ENCODE measurements at regions not wholly inside any gene's neighbourhood (a gene's known extent, or its start where the extent isn't known, plus 50 kb on each side); places are given as distances from the start of the nearest gene placed in this dataset.
"Not testable (repeated sequence)": the region's sequence is repeated elsewhere in the genome, so short reads cannot be mapped to it uniquely, and the experiment has no call there.

DNA sequence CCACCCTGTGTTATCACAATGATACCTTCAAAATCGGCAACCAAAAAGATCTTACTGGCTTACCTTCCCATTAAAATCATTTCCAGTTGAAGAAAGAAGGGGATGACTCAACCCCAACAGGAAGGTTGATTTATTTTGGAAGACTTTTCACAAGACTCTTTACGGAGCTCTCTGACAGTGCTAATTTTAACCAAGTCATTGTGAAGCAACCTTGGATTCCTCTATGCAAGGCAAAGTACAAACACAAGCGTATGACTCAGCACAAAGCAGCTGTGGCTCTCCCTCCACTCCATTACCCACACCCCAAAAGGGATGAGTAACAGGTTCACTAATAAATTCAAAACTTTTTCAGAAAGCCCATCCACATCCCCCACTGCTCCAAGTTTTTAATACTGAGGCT, 213.8 kb upstream of the FGF13 start:
- DNase-seq = no peak

- no peak for DNase-seq
Observed at GRCh38 chrX:138923805-138924204, 212.3 kb upstream of the FGF13 start.

DNA sequence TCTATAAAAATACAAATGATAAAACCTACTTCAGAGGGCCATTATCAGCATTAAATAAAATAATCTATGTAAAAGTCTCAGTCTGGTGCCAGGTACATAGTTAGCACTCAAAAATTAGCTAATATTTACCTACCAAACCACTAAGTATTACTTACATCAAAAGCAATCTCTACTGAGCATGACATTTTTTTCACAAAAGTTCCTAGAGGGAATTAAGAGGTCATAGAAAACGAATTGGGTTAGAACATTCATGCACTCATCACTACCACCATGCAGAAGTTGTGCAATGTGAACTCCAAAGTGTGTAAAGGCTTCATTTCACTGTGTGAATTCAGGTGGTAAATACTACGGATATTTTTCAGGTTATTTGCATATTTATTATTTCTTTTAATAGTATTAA, 209.5 kb upstream of the FGF13 start:
- no peak for DNase-seq

GRCh38 chrX:138917781-138918180, 206.3 kb upstream of the FGF13 start:
- DNase-seq = no peak

DNA sequence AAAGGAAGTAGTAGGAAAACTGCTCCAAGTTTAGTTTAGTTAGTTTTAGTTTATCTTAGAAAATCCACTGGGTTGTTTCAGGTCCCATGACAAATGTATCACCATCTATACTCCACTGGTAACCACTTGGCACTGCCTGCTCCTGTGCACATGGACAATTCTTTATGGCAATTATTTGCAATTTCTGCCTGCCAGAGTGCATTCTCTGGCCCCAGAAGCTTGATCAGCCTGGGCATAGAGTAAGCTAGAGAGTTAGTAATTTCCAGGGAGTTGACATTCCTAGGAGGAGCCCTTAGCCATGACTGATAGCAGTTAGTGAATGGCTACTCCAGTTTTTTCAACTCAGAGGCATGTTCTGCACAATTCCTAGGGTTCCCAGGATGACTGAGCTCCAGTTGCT, 203.2 kb upstream of the FGF13 start:
- DNase-seq = no peak

- no peak for DNase-seq
Observed at GRCh38 chrX:138908577-138908976, 197.1 kb upstream of the FGF13 start.

DNA sequence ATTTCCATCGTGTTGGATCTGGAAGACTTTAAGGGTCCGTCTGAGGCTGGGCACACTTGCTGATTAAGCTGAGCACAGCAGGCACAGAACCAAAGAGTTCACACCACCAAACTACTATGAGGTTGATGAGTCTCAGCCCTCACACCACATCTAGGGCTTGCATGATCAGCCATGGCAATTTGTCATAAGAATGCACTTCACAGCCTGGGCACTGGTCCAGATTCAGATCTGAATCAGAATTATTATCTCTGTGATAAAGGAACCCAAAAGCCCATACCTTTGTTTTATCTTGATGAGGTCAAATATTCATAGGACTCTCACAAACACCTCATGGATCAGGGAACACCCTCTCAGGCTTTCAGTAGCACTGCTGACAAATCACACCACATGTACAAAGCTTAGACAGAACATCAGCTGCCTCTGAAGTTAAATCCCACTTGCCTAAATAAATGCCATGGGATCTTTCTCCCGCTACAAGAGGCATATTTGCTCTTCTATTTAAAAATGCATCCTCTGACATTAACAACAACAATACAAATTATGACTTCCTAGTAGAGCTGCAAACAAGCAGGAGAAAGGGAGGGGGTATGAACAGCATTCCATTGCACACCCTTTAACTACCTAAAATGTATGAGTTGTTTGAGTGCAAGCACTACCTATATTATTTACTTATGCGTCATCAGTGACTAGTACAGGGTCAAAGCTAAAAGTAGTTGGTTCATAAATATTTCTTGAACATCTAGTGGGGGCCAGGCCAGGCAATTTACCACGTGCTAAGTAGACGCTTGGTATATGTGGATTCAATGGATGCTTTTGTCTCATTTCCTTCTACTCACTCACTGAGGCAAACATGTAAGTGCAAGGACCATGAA, 186.3 kb upstream of the FGF13 start:
- no peak for DNase-seq

DNA sequence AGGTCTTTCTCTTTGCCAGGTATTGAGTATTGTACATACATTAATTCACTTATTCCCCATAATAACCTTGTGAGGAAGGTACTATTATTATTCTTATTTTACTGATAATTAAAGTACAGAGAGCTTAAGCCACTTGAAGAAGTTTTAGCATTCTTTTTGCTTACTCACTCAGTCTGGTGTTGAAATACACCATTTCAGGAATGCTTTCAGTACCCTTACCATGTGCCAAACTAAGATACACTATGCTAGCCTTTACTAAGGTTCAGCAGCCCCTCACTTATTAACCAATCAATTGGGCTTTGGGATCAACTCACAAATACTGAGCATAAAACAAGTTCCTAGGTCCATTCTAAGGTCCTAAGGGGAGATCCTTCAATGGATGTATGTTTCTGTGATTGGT, 179.0 kb upstream of the FGF13 start:
- no peak for DNase-seq

DNA sequence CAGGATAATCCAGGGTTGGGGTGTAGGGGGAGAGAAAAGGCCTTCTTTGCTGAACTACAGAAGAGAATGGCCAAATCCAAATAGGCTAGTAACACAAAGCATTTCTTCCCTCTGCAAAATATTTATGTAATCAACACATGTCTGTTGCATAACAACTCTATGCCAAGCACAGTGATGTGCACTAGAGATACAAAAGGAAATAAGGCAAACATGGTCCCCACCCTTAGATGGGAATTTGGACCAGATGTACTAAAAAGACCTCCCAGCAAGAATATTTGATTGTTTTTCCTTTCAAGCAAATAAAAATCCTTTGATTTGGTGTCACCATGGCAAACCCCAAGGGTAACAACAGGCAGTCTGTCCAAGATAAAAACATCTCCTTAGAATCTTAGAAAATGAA, 177.6 kb upstream of the FGF13 start:
- no peak for DNase-seq

DNA sequence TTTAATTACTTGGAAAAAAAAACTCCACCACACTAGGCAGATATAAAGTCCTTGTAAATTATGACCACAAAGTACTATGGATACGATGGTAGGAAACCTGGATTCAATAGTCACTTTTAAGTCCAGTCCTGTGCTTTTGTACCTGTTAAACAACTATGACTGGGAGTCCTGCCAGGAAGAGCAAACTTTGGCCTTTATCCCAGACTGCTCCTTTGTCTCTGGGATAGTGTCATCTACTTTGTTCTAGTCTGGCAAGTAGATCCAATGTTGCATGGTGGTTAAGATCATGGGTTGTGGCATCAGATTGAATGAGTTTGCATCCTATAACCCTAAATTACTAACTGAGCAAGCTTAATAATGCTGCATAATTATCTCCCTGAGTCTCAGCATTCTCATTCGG, 175.3 kb upstream of the FGF13 start:
- DNase-seq = no peak

DNA sequence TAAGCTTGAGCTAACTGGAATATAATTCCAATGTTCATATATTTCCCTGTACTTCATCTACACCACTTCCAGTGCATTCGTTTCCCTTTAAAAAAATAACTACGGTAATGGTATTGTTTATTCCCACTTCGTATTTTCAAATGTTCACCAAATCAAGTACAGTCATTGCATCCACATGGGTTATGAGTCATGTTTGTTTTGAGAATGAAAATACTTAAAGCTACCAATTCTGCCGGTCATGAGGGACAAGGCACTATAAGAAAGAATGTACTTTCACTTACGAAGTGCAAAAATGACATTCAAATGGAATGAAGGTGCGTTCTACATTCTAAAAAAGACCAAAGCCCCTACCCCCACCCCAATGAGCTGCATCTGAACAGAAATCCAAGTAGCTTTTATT, 174.4 kb upstream of the FGF13 start:
- DNase-seq = no peak

- DNase-seq = not testable (repeated sequence)
Observed at GRCh38 chrX:138880293-138880692, 168.8 kb upstream of the FGF13 start.

DNA sequence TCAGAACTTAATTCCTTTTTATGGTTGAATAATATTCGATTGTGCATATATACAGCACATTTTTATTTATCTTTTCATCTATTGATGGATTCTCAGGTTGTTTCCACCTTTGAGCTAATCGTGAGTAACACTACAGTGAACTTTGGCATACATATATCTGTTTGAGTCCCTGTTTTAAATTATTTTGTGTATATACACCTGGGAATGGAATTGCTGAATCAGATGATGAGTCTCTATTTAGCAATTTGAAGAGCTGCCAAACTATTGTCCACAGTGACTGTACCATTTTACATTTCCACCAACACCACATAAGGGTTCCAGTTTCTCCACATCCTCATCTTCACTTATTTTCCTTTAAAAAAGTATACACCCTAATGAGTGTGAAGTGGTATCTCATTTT, 166.2 kb upstream of the FGF13 start:
- no peak for DNase-seq

GRCh38 chrX:138875472-138875871, 164.0 kb upstream of the FGF13 start:
- DNase-seq = no peak

DNA sequence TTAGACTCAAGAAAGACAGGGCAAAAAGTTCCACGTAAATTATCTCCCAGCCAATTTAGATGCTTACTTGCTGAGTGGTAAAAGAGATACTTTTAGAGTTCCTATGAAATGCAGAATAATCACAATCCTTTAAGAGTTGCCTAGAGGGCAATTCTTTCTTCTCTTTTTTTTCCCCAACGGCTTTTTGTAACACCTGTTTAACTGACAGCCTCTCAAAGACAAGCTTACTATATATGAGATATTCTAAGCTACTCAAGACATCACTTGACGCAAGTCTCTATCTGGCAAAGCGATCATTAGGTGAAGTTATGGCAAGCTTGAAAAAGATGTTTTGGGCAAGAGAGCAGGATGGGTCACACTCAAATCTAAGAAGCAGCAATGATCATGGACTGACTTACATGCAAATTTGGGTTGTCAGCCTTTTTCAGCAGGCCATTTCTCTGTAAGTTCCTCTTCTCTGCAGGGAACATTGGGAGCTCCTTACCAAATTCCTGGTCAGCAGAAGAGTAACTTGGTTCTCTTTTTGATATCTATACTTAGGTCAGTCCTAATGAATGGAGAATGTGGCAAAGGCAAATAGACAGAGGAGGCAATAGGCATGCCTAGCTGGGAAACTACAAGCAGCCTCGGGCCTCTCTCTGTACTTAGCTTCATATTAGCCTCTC, 162.9 kb upstream of the FGF13 start:
- DNase-seq = no peak

GRCh38 chrX:138873640-138874039, 162.1 kb upstream of the FGF13 start:
- not testable (repeated sequence) for DNase-seq

DNA sequence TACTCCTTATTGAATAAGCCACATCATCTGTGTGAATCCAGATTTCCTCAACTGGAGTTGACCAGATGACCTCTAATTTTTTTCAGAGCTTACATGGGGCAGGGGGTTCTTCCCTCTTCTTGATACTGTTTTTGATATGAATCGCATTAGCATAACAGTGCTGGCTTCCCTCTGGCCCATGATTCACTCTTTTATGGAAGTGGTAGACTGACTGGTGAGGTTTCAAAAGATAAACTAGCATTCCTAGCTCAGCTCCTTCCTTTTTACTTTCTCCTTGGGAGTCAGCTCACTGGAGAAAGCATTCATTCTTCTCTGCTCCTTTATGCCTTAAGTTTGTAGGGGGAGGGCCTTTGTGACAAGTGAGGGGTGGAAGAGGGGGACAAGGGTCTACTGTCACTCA, 161.0 kb upstream of the FGF13 start:
- DNase-seq = no peak

- no peak for DNase-seq
Observed at GRCh38 chrX:138871739-138872138, 160.2 kb upstream of the FGF13 start.

DNA sequence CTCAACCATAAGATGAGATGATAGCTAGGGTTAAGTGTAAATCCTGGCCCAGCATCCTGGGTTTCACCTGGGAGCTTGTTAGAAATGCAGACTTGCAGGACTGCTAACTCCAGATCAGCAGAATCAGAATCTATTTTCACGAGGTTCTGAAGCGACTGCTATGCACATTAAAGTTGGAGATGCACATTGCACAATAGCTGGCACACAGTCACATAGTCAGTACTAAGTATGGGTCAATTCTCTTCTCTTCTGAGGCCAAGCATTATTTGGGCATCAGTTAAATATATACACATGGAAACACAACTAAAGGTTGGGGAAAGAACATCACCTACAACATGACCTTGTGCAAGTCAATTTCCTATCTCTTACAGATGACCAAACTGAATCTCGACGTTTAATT, 155.1 kb upstream of the FGF13 start:
- DNase-seq = no peak

GRCh38 chrX:138865093-138865649, 153.7 kb upstream of the FGF13 start:
- DNase-seq = no peak

DNA sequence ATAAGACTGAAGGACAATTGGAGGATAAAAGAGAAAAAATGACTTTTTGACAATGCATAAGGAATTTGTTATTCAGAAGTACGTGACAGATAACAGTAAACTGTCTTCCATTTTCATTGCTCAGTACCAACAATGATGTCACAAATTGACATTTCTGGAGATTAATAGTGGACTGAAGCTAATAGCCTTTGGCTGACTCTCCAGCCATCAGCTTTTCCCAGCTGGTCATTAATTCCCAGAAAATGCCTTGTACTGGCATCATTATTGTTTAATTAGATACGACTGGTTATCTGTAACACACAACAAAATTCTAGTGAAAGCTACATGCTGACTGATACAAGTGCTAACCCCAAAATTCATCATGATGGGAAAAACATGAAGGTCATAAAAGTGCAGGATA, 147.9 kb upstream of the FGF13 start:
- no peak for DNase-seq

DNA sequence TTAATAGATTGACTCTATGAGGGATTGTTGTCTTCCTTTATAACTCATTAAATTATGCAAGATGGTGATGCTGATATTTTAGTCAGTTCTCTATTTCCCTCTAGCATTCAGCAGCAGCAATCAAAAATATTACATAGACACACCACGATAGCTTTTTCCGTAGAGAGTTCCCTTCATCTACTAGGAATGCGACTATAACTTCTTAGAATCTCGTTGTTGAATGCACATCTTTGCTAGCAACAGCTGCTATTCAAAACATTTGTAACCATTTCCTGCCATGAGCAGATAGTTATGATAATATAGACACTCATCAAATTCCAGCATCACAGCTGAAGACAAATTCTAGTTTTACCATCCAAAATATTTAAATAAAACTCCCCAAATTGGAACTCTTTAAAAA, 147.4 kb upstream of the FGF13 start:
- DNase-seq = peak; percentile 24

GRCh38 chrX:138858438-138858837, 146.9 kb upstream of the FGF13 start:
- no peak for DNase-seq

Measured in skin of body (tissue), 1 donor.